ENCODE measurements at regions not wholly inside any gene's neighbourhood (a gene's known extent, or its start where the extent isn't known, plus 50 kb on each side); places are given as distances from the start of the nearest gene placed in this dataset.

DNA sequence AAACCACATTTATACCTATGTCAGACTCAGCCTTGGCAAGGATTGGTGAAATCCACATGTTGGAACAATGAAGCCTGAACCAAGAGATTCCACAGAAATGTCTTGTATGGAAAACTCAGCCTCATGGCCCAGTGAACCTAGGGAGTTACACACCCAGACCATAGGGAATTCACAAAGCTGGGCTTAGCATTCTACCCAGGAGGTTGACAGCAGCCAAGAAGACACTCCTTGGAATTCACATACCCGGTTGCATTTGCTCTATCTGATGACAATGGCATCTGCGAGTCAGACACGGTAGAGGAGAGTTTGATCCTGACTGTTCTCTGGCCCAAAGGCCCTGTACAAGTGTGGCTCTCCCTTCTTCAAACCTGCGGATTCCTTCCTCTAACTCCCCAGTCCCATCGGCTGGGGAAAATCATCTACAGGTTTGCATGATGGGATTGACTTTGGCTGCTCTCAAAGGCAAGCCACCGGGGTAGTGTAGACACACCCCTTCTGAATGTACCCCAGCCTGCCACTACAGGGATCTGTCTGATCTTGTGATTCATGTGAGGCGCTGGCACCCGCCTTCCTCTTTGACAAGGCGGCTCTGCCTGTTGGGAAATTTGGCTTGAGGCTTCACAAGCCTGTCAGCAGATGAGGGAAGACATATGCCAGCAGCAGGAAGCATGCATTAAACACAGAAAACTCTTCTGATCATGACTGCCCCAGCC is 297.3 kb upstream of the KAZN start:
- peak overlapping the region in 1 of 4 donors; percentile 35 for H3K27ac ChIP-seq (replicated peaks in 1 of 4)
- peak; percentile 93 for DNase-seq (ENCODE audit: extremely low spot score)
- peak; percentile 48 to 72 for TF ChIP-seq POLR2AphosphoS5 (IDR thresholded peaks at IDR 0.05)
- no peak for TF ChIP-seq EP300 (IDR thresholded peaks at IDR 0.05)
- 60% methylated on average over 3 of the region's 9 CpGs for WGBS
- no peaks in the 10 kb centered on the region for H3K27me3 ChIP-seq
- no peaks in the 10 kb centered on the region for H3K9me3 ChIP-seq
- H3K4me3 ChIP-seq, result no peak overlapping the region
- H3K4me1 ChIP-seq, result peaks cover 7 to 35% (median 28%) of the 10 kb centered on the region in 4 donors
- intact Hi-C loops (cut with DNase I), result no loop called here
- no peaks in the 10 kb centered on the region for H3K36me3 ChIP-seq

DNA sequence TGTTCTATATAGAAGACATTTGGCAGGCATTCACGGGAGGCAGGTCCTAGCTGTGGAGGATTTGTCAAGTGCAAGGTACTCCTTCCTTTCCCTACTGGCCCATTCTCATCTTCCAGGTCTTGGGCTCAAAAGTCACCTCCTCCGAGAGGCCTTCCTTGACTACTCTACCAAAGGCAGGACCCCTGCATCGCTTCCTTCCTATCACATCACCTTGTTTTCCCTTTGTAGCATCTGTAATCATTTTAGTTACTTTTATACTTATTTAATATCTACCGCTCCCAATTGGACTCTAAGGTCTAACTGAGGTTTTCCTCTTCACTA is 296.8 kb upstream of the KAZN start:
- H3K4me1 ChIP-seq, result peaks cover 7 to 40% (median 32%) of the 10 kb centered on the region in 4 donors
- no peaks in the 10 kb centered on the region for H3K36me3 ChIP-seq
- intact Hi-C loops (cut with DNase I), result no loop called here
- H3K9me3 ChIP-seq, result no peaks in the 10 kb centered on the region
- no peak for DNase-seq (ENCODE audit: extremely low spot score)
- H3K4me3 ChIP-seq, result no peak overlapping the region
- H3K27ac ChIP-seq (replicated peaks in 1 of 4), result no peak overlapping the region
- 78% methylated on average over 4 of the region's 4 CpGs for WGBS
- TF ChIP-seq EP300 (IDR thresholded peaks at IDR 0.05) (no peak), POLR2AphosphoS5 (IDR thresholded peaks at IDR 0.05) (no peak), POLR2A (IDR thresholded peaks at IDR 0.05; ENCODE audit: low read depth) (no peak)
- TF ChIP-seq, protein P1, sequence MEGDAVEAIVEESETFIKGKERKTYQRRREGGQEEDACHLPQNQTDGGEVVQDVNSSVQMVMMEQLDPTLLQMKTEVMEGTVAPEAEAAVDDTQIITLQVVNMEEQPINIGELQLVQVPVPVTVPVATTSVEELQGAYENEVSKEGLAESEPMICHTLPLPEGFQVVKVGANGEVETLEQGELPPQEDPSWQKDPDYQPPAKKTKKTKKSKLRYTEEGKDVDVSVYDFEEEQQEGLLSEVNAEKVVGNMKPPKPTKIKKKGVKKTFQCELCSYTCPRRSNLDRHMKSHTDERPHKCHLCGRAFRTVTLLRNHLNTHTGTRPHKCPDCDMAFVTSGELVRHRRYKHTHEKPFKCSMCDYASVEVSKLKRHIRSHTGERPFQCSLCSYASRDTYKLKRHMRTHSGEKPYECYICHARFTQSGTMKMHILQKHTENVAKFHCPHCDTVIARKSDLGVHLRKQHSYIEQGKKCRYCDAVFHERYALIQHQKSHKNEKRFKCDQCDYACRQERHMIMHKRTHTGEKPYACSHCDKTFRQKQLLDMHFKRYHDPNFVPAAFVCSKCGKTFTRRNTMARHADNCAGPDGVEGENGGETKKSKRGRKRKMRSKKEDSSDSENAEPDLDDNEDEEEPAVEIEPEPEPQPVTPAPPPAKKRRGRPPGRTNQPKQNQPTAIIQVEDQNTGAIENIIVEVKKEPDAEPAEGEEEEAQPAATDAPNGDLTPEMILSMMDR (IDR thresholded peaks at IDR 0.05), result no peak
- no peaks in the 10 kb centered on the region for H3K27me3 ChIP-seq

DNA sequence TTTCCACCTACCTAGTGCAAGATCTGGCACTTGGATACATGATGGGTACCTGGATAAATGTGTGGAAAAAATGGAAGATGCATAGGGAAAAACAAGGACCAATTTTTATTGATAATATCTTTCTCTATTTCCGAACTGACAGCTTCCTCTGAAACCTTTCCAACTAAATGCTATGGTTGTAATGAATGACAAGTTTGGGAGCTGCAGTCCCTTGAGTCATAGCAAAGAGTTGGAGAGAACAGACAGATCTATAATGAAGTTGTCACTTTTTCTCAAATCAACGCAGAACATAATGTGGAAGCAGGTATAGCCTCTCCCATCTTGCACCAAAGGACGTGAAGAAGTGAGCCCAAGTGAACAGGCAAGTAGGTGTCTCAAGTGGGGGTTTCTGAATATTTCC is 296.5 kb upstream of the KAZN start:
- no peak for DNase-seq (ENCODE audit: extremely low spot score)
- 92% methylated on average over 3 of the region's 3 CpGs for WGBS
- Histone ChIP-seq H3K36me3 (no peaks in the 10 kb centered on the region), H3K9me3 (no peaks in the 10 kb centered on the region), H3K27ac (replicated peaks in 1 of 4) (no peak overlapping the region), H3K4me1 (peaks cover 7 to 41% (median 32%) of the 10 kb centered on the region in 4 donors), H3K27me3 (no peaks in the 10 kb centered on the region), H3K4me3 (no peak overlapping the region)
- TF ChIP-seq EP300 (IDR thresholded peaks at IDR 0.05) (no peak), POLR2A (IDR thresholded peaks at IDR 0.05; ENCODE audit: low read depth) (no peak), POLR2AphosphoS5 (IDR thresholded peaks at IDR 0.05) (no peak)
- TF ChIP-seq, protein P1 (IDR thresholded peaks at IDR 0.05), result no peak
- intact Hi-C loops (cut with DNase I), result no loop called here

DNA sequence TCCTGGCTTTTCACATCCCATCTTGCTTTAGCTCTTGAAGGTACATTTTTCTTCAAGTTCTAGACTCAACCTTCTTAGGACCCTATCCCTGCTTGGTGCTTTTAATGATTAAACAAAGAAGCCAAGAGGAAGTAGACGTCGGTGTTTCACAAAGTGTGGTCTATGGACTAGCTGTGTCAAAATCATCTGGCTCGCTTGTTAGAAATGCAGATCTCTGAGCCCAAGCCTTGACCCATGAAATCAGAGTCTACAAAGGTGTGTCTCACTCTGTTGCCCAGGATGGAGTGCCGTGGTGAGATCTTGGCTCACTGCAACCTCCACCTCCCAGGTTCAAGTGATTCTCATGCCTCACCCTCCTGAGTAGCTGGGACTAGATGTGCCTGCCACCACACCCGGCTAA is 295.5 kb upstream of the KAZN start:
- DNase-seq (ENCODE audit: extremely low spot score), result no peak
- WGBS, result 92% methylated on average over 5 of the region's 5 CpGs
- Histone ChIP-seq H3K4me1 (peaks cover 7 to 41% (median 32%) of the 10 kb centered on the region in 4 donors), H3K27ac (replicated peaks in 1 of 4) (peak overlapping the region; percentile 46 to 75 (median 67)), H3K27me3 (no peaks in the 10 kb centered on the region), H3K9me3 (no peaks in the 10 kb centered on the region), H3K36me3 (no peaks in the 10 kb centered on the region), H3K4me3 (no peak overlapping the region)
- intact Hi-C loops (cut with DNase I), result no loop called here
- TF ChIP-seq POLR2AphosphoS5 (IDR thresholded peaks at IDR 0.05), result no peak
- TF ChIP-seq EP300 (IDR thresholded peaks at IDR 0.05), result no peak
- TF ChIP-seq, protein P1 (IDR thresholded peaks at IDR 0.05), result no peak
- TF ChIP-seq POLR2A (IDR thresholded peaks at IDR 0.05; ENCODE audit: low read depth), result no peak

DNA sequence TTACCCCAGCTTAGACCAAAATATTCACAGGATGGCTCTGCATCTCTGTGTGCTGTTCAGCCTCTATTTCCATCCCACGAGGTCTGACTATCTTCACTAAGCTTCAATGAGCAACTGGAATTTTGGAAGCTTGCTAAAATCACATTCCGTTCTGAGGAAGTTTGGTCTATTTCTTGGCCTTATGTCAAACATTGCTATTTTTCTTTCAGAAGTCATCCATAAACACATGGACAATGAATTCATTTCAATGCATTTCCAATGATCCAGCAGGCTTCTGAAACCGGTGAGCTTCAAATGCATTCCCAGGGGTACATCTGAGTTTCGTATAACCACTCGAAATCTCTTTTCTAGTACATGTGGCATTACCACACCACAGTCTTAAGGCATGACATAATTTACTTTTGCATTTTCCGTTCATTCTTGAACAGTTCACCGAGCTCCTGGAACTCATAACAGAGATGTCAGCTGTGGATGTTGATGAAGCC is 294.1 kb upstream of the KAZN start:
- Histone ChIP-seq H3K36me3 (no peaks in the 10 kb centered on the region), H3K4me1 (peaks cover 7 to 41% (median 32%) of the 10 kb centered on the region in 4 donors), H3K4me3 (peak overlapping the region in 3 of 4 donors; percentile 4 to 20 (median 13)), H3K9me3 (no peaks in the 10 kb centered on the region), H3K27me3 (no peaks in the 10 kb centered on the region), H3K27ac (replicated peaks in 1 of 4) (peak overlapping the region; percentile 46 to 75 (median 67))
- peak; percentile 74 for DNase-seq (ENCODE audit: extremely low spot score)
- TF ChIP-seq EP300 (IDR thresholded peaks at IDR 0.05) (no peak), POLR2AphosphoS5 (IDR thresholded peaks at IDR 0.05) (peak; percentile 48 to 76), POLR2A (IDR thresholded peaks at IDR 0.05; ENCODE audit: low read depth) (no peak)
- TF ChIP-seq, protein P1 (IDR thresholded peaks at IDR 0.05), result no peak
- 17% methylated on average over 7 of the region's 7 CpGs for WGBS
- intact Hi-C loops (cut with DNase I), result no loop called here
